HL-60 (cell line): ENCODE measurements at regions not wholly inside any gene's neighbourhood (a gene's known extent, or its start where the extent isn't known, plus 50 kb on each side); places are given as distances from the start of the nearest gene placed in this dataset.

Experiments used
- DNase-seq, 2 experiments: peaks; one replicate each; pipeline ENCODE4 v3.0.0-alpha.2; 2010 to 2020; ENCODE audit warnings: low read depth in 1 of 2, low spot score in 1 of 2
- H3K27ac ChIP-seq: fragments of 250-450 bp; sonication (Bioruptor Pico); replicated peaks from 2 replicates; pipeline ENCODE4 v1.5.1; 2020; ENCODE audit warnings: mild to moderate bottlenecking, moderate library complexity
- H3K27me3 ChIP-seq: fragments of 250-450 bp; sonication (Bioruptor Pico); 2 replicates; pipeline ENCODE4 v1.5.1; 2021; ENCODE audit warnings: mild to moderate bottlenecking, moderate library complexity; ENCODE audit not compliant: insufficient read depth, poor library complexity, severe bottlenecking
- H3K4me3 ChIP-seq: replicated peaks from 2 replicates; pipeline ENCODE4 v1.5.1; 2011; ENCODE audit warnings: mild to moderate bottlenecking, control low read depth, low read length; ENCODE audit not compliant: insufficient read depth
- CTCF ChIP-seq: IDR thresholded peaks from one replicate; pipeline ENCODE4 v1.5.1; 2011; ENCODE audit warnings: low read length, control low read depth, inconsistent platforms; ENCODE audit not compliant: insufficient read depth
- GABPA ChIP-seq: IDR thresholded peaks from 2 replicates; pipeline ENCODE4 v1.6.1; 2012; ENCODE audit warnings: low read depth
- POLR2AphosphoS5 ChIP-seq: IDR thresholded peaks from 2 replicates; pipeline ENCODE4 v1.6.1; 2012; ENCODE audit warnings: low read depth
- REST ChIP-seq: IDR thresholded peaks from 2 replicates; pipeline ENCODE4 v1.6.1; 2012; ENCODE audit warnings: low read depth; ENCODE audit not compliant: insufficient replicate concordance
- SPI1 ChIP-seq: IDR thresholded peaks from 2 replicates; pipeline ENCODE4 v1.6.1; 2012; ENCODE audit warnings: low read depth, mild to moderate bottlenecking, borderline replicate concordance

- TF ChIP-seq CTCF = no peak
- TF ChIP-seq SPI1 = no peak
- no peak for TF ChIP-seq POLR2AphosphoS5
- no peak for TF ChIP-seq GABPA
- TF ChIP-seq REST = no peak
These were observed 149.8 kb upstream of the DYNLRB2 start for GRCh38 chr16:80390871-80391489.

GRCh38 chr16:80390046-80390445 is 150.7 kb upstream of the DYNLRB2 start:
- Histone ChIP-seq H3K4me3 (no peak overlapping the region), H3K27ac (no peak overlapping the region), H3K27me3 (no peaks in the 10 kb centered on the region)
- no peak for TF ChIP-seq REST
- no peak for TF ChIP-seq SPI1
- no peak for TF ChIP-seq CTCF
- no peak for TF ChIP-seq GABPA
- no peak for TF ChIP-seq POLR2AphosphoS5
- no peak for DNase-seq

More at GRCh38 chr16:80390871-80391489, 149.8 kb upstream of the DYNLRB2 start:
- Histone ChIP-seq H3K4me3 (no peak overlapping the region), H3K27me3 (no peaks in the 10 kb centered on the region), H3K27ac (no peak overlapping the region)
- no peak for DNase-seq

- Histone ChIP-seq H3K27me3 (no peaks in the 10 kb centered on the region), H3K27ac (no peak overlapping the region), H3K4me3 (no peak overlapping the region)
- no peak for DNase-seq
- no peak for TF ChIP-seq POLR2AphosphoS5
- no peak for TF ChIP-seq SPI1
- no peak for TF ChIP-seq GABPA
- no peak for TF ChIP-seq CTCF
- TF ChIP-seq REST = no peak
These were observed 151.5 kb upstream of the DYNLRB2 start for GRCh38 chr16:80389338-80389737.
